ENCODE measurements at regions not wholly inside any gene's neighbourhood (a gene's known extent, or its start where the extent isn't known, plus 50 kb on each side); places are given as distances from the start of the nearest gene placed in this dataset.

- Histone ChIP-seq H3K36me3 (ENCODE audit: control insufficient read depth, insufficient read depth, low read length) (no peaks in the 10 kb centered on the region), H3K27me3 (ENCODE audit: control insufficient read depth, insufficient read depth, low read length) (no peaks in the 10 kb centered on the region), H3K4me3 (ENCODE audit: low read depth, low read length) (no peak overlapping the region)
- TF ChIP-seq CTCF (IDR thresholded peaks at IDR 0.05; ENCODE audit: insufficient read depth, low read length, severe bottlenecking) = no peak
- FAIRE-seq (no peak), DNase-seq (ENCODE audit: low read depth) (no peak)
These were observed 1252.3 kb upstream of the SEL1L start for GRCh38 chr14:82785756-82786482.

- FAIRE-seq (no peak), DNase-seq (ENCODE audit: low read depth) (no peak)
- no peak for TF ChIP-seq CTCF (IDR thresholded peaks at IDR 0.05; ENCODE audit: insufficient read depth, low read length, severe bottlenecking)
- no peaks in the 10 kb centered on the region for H3K27me3 ChIP-seq (ENCODE audit: control insufficient read depth, insufficient read depth, low read length)
- H3K36me3 ChIP-seq (ENCODE audit: control insufficient read depth, insufficient read depth, low read length) = no peaks in the 10 kb centered on the region
- no peak overlapping the region for H3K4me3 ChIP-seq (ENCODE audit: low read depth, low read length)
These were observed 1252.8 kb upstream of the SEL1L start for GRCh38 chr14:82786483-82786880.

GRCh38 chr14:82796086-82796485 is 1262.4 kb upstream of the SEL1L start:
- Histone ChIP-seq H3K4me3 (ENCODE audit: low read depth, low read length) (no peak overlapping the region), H3K36me3 (ENCODE audit: control insufficient read depth, insufficient read depth, low read length) (no peaks in the 10 kb centered on the region), H3K27me3 (ENCODE audit: control insufficient read depth, insufficient read depth, low read length) (no peaks in the 10 kb centered on the region)
- no peak for DNase-seq (ENCODE audit: low read depth)
- no peak for TF ChIP-seq CTCF (IDR thresholded peaks at IDR 0.05; ENCODE audit: insufficient read depth, low read length, severe bottlenecking)
- no peak for FAIRE-seq

GRCh38 chr14:82798276-82798675 is 1264.6 kb upstream of the SEL1L start:
- no peaks in the 10 kb centered on the region for H3K36me3 ChIP-seq (ENCODE audit: control insufficient read depth, insufficient read depth, low read length)
- DNase-seq (ENCODE audit: low read depth) (no peak), FAIRE-seq (no peak)
- no peak for TF ChIP-seq CTCF (IDR thresholded peaks at IDR 0.05; ENCODE audit: insufficient read depth, low read length, severe bottlenecking)
- H3K27me3 ChIP-seq (ENCODE audit: control insufficient read depth, insufficient read depth, low read length) = no peaks in the 10 kb centered on the region
- no peak overlapping the region for H3K4me3 ChIP-seq (ENCODE audit: low read depth, low read length)

- DNase-seq (ENCODE audit: low read depth) = no peak
These were observed 1272.5 kb upstream of the SEL1L start for GRCh38 chr14:82805892-82806825.

More at GRCh38 chr14:82805892-82806825, 1272.5 kb upstream of the SEL1L start:
- no peak overlapping the region for H3K4me3 ChIP-seq (ENCODE audit: low read depth, low read length)
- TF ChIP-seq CTCF (IDR thresholded peaks at IDR 0.05; ENCODE audit: insufficient read depth, low read length, severe bottlenecking) = no peak
- H3K36me3 ChIP-seq (ENCODE audit: control insufficient read depth, insufficient read depth, low read length) = no peaks in the 10 kb centered on the region
- FAIRE-seq = peak; percentile 58
- no peaks in the 10 kb centered on the region for H3K27me3 ChIP-seq (ENCODE audit: control insufficient read depth, insufficient read depth, low read length)
